ENCODE measurements at regions not wholly inside any gene's neighbourhood (a gene's known extent, or its start where the extent isn't known, plus 50 kb on each side); places are given as distances from the start of the nearest gene placed in this dataset.

- no peak for TF ChIP-seq TCF7 (IDR thresholded peaks at IDR 0.05; ENCODE audit: low read depth)
- TF ChIP-seq, protein P1, sequence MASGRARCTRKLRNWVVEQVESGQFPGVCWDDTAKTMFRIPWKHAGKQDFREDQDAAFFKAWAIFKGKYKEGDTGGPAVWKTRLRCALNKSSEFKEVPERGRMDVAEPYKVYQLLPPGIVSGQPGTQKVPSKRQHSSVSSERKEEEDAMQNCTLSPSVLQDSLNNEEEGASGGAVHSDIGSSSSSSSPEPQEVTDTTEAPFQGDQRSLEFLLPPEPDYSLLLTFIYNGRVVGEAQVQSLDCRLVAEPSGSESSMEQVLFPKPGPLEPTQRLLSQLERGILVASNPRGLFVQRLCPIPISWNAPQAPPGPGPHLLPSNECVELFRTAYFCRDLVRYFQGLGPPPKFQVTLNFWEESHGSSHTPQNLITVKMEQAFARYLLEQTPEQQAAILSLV (CRISPR knock-in tag; IDR thresholded peaks at IDR 0.05; ENCODE audit: borderline replicate concordance), result no peak
Measured at GRCh38 chr12:25005376-25005775, 56.5 kb upstream of the BCAT1 start.

All from HepG2 (cell line).